ENCODE measurements at regions not wholly inside any gene's neighbourhood (a gene's known extent, or its start where the extent isn't known, plus 50 kb on each side); places are given as distances from the start of the nearest gene placed in this dataset.

DNA sequence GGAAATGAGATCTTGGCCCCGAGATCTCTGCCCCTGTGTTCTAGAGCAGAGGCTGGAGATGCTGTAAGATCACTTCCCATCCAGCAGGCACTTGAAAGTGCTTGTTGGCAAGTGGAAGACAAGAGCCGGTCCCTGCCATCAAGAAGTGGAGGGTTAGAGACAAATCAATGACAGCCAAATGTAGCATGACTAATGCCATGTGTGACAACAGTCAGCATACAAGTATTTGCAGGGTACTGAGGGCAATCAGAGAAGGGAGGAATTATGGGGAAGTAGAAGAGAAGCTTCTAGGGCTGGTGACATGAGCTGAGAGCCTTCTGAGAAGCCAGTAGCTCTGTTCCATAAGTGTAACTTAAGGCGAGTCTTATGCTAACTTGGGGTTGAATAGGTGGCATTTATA lies 58.6 kb downstream of the TMEM17 start:
- DNase-seq = no peak

DNA sequence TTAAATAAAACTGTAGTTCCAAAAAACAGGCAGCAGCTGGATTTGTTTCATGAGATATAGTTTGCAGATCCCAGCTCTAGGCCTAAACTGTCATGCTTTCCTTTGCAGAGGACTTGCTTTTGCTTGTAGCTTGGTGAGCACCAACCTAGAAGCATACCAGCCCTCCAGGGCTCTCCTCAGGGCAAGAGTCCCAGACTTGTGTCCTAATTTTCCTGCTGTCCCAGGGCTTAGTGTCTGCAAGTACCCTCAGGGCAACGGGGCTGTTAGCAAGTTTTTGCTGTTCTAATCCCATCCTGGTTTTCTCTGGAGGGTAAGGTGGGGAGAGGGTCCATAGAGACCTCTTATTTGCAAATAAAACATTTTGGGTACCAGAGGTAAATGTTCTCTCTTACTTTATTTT lies 59.5 kb downstream of the TMEM17 start:
- no peak for DNase-seq

DNA sequence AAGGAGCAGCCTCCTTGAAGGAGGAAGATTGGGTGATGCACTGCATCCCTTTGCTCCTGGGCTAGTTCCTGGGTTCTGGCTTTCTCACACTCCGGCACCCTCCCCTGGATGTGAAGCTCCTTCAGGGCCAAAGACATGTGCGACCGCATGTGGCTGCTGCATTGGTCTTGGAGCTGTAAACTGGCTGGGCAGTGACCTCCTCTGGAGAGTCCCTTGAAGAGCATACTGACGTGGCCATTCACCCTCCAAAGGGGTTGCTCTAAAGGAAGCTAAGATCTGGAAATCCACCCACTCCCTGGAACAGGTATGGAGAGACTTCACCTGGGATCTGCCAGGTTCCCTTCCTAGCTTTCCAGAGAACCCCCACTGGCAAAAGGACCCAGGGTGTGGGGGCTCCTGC lies 62.1 kb downstream of the TMEM17 start:
- no peak for DNase-seq

DNA sequence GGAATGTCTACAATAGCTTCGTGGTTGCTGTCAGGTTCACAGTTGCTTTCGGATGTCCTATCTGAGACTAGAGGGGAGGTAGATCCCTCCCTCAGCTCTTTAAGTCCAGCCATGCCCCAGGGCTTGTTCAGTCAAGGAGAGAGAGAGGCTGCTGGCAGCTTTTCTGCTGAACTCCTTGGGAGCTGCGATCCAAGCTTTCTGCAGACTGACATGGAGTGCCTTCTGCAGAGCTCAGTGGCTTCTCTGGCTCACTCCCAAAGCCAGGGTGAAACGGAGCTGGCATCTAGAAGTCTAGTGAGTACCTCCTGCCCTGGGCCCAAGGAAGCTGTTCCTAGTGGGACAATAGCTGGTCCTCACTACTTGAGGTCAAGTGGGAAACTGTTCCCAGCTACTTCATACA lies 62.5 kb downstream of the TMEM17 start:
- no peak for DNase-seq

DNA sequence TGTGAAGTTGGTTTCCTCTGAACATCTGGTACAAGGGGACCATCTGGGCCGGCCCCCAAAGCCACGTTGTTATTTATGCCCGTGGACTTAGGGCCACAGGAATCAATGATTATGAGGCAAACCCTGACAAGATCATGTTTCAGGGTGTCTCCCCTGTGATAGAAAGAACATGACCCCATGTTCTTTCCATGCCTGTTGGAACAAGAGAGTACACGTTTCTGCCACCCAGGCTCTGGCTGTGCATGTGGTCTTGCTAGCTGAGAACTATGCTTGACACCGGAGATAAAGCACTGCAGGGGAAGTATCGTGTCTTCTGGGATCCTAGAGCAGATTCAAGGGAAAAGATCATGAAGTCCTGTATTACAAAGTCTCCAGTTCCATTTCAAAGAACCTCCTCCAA lies 64.2 kb downstream of the TMEM17 start:
- no peak for DNase-seq

DNA sequence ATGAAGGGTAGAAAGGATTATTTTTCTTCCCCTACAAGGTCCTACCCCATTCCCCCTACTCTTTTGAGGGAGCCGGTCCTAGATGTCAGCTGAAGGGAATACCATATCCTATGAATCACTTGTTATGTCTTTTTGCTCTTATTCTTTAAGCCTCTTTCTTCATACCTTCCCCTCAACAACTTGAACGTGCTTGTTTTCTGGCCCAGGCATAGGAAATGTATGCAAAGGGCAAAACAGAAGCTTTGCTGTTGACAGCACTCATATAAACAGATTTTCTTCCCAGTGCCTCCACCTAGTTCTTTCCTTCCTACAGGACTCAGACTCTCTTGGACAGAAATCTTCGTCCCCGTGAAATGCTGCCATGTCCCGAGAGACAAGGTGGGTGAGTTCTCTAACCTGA lies 64.6 kb downstream of the TMEM17 start:
- DNase-seq = no peak

DNA sequence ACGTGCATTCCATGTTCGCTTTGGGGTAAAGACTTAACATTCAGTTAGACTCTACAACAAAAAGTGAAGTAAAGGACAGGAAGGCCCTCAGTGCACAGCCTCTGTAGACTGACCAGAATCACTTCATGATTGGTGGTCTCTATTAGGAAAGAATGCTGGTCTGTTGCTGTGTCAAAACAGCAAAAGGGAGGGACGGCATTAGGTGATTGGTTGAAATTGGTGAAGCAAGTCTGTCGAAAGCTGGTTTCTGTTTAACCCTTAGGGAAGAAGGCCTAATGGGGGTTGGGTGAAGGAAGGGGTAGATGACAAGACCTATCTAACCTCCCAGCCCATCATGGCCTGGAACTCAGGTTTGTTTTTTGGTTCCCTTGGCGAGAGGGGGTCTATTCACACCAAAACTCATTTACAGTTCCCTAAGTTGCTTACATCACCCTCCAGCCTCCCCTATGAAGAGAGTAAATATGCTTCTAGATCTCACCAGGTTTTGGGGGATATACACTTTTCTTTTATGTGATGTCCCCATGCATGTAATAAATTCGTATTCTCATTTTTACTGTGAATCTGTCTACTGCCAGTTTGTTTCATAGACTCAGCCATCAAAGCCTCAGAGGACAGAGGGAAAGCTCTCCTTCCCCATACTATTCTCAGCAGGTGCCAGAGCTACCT lies 65.6 kb downstream of the TMEM17 start:
- no peak for DNase-seq

DNA sequence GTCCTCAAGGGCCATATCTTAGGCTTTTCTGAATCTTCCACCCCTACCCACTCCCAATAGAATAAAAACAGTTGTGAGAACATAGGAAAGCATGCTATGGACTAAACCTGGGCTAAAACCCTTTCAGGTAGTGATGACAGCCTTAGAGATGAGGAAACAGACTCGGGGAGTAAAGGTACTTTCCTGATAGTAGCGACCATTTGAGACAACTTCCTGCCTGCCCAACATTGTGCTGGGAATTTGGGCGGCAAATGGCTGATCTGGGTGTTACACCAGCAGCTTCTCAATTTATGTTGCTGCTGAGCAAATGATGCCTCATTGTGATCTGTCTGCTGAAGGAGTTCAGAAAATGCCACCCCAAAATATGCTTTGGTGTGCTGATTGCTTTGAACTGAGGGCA lies 66.6 kb downstream of the TMEM17 start:
- DNase-seq = no peak

DNA sequence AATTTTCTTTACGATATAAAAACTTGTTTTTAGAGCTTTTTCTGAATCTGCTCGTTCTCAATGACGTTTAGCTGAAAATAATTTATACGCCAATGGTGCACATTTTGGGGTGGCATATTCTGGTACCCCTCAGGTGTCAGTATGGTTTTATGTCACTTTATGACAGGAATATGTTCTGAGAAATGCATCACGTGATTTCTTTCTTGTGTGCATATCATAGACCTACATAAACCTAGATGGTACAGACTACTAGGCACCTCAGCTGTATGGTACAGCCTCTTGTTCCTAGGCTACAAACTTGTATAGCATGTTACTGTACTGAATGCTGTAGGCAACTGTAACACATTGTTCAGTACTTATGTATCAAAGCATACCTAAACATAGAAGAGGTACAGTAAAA lies 68.2 kb downstream of the TMEM17 start:
- no peak for DNase-seq

DNA sequence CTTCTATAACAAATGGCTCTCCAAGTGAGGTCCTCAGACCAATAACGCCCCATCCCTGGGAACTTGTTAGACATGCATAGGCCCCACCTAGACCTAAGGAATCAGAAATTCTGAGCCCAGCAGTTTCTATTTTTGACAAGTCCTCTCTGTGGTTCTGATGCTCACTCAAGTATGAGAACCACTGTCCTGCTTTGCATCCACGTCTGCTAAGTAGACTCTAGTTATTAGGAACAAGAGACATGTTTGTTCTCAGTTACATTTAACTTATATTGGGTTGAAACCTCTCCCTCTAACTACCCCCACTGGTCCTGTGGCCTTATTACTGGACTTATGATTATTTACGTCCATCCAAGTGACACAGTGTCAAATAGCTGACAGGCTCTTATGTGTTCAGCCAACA lies 70.3 kb downstream of the TMEM17 start:
- DNase-seq = no peak

DNA sequence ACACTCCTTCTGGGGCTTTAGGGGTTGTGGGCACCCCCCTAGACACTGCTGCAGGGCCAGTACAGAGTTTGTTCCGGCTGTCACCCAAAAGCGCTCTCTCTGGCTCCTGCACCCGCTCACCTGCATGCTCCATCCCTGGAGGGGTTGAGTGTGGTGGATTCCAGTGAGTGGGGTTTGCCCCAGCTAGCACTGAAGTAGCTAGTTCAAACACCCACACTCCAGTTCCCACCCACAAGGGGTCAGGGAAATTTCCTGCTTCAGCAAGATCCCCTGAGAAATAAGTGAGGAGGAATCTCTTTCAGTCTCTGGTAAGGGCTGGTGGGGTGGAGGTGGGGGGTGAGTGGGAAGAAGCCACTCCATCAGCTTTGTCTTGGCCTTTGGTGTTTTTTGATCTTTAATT lies 73.6 kb downstream of the TMEM17 start:
- DNase-seq = no peak

DNA sequence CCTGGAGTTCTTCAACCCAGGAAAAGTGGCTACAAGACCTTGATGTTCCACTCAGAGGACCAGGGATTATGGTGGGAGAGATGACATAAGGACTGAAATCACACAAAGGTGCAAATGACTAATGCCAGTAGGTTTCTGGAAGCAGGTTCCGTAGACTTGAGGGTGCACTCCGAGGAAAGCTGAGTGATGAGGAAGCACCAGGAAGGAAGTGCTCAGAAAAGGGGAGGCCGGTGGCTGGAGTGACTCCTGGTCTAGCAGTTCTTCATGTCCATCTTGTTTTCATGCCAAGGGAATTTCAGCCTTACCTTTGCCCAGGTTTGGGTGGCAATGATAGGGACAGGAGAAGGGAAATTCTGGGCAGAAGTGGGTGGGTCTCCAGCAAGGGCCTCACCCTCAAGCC lies 74.5 kb downstream of the TMEM17 start:
- DNase-seq = no peak

DNA sequence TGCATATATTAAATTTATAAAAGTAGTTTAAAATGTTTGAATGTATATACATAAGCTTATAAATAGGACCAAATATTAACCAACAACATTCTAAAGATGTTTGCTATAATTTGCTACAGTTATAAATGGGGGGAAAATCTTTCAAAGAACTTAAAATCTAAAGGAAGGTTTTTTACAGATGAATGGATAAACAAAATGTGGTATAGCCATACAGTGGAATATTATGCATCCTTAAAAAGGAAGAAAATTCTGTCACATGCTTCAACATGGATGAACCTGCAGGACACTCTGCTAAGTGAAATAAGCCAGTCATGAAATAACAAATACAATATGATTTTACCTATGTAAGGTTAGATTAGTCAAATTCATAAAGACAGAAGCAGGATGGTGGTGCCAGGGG lies 75.8 kb downstream of the TMEM17 start:
- no peak for DNase-seq

DNA sequence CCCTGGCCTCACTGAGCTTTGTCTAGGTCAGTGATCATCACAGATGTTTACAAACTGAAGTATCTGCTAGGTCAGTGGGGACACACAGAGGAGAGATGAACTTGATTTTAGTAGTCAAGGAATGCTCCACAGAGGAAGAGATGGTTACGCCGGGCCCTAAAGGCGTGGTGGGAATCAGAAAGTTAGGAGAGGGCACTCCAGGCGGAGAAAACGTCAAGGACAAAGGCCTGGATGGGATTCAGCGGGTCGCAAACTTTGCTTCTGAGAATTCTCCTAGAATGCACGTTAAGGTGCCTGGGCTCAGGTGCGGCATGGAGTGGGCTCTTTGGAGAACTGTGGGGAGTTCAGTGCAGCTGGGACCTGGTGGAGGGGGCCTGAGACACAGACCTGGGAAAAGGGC lies 78.8 kb downstream of the TMEM17 start:
- DNase-seq = no peak

DNA sequence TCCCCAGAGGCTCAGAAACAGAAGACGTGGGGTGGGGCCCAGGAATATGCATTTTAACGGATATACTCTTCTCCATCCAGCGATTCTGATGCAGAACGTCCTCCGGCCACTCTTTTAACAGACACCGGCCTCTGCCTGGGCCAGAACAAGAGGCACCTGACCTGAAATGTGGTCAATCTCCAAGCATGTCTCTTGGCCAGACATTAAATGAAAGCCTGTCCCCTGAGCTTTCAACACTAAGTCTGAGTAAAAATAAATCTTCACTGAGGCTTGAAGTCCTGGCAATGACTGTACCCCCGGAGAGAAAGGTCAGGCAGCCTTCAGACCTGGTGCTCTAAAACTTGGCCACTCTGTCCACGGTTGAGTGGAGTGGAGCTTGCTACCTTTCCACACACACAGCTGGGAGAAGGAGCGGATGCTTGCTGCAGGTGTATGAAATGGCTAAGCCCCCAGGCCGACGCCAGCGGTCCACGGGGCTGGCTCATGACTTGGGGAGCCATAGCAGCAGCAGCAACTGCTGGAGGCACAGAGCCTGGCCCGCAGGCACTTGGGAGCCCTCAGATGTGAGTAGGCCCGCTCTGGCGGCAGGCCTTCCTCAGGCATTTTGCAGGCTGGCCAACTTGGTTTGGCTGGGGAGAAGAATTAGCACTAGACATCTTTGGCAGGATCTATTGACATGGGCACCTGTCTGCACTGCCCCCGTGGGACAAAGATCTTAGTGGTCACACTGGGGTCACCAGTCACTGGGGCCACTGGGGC lies 79.7 kb downstream of the TMEM17 start:
- DNase-seq = no peak

DNA sequence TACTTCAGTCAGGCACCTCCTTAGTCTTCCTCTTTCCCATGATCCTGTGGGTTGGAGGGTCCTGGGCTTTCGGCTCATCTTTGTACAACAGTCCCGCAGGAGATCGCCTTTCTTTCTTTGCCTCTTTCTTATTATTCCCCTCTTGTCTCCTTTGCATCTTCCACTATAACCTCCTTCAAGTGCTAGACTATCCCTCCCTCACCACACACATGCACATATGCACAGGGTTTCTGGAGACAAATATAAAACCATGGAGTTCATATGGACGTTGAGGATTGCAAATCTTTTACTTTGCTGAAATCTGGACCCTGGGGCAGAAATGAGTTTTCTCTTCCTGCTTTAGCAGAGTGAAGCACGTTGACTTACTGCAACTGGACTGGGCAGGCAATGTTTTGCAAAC lies 80.3 kb downstream of the TMEM17 start:
- no peak for DNase-seq

DNA sequence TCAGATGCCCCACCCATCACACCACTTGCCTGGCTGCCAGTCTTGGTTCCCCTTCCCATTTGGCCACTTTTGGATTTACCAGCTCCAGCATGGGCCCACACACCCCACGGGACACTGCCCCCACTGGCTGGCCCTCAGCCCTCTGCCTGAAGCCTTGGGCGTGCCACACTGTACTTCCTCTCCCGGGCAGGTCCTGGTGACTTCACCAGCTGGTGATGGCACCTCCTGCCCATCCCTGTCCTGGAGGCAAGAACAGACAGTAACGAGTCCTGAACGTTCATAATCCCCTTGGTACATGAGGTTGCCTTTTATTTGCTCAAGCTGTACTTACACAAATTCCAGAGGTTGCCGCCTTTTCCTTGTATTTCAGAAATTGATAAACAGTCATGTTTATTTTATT lies 81.1 kb downstream of the TMEM17 start:
- DNase-seq = no peak

DNA sequence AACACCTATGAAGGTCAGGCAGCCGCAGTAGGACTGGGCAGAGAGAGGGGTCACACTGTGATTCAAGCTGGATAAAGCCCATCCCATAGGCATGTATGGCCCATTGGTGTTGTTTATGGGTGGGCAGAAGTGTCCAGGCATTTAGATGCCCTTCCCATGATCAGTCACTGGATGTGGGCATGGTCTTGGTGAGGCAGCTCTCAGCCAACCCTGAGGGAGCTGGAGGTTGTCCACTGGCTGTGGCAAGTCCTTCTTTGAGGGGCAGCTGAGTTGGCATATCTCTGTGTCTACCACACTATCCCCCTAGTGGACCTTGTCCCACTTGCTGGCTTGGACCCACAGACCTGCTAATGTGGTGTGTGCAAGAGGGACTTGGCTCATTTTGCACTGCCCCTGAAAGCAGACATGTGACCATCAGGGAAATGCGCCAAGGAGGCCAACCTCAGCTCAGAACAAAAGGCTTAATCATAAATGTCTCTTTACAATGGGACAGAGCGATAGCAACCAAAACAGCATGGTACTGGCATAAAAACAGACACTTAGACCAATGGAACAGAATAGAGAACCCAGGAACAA lies 82.0 kb downstream of the TMEM17 start:
- no peak for DNase-seq

DNA sequence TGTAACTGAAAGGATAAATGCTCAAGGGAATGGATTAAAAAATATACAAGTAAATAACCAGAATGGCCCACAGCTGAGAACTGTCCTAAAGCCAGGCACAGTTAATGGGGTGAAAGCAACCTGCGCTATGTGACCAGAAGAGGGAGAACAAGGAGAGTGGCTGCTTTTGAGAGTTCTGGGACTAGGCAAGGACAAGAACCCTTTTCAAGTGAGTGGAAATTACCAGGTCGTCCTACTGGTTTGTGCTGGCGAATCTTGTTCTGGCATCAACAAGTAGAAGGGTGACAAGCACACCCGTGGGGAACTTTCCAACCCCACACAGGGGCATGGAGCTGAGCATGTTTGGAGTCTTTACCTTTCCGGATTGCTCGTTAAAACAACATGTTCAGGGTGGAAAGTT lies 82.8 kb downstream of the TMEM17 start:
- DNase-seq = no peak

DNA sequence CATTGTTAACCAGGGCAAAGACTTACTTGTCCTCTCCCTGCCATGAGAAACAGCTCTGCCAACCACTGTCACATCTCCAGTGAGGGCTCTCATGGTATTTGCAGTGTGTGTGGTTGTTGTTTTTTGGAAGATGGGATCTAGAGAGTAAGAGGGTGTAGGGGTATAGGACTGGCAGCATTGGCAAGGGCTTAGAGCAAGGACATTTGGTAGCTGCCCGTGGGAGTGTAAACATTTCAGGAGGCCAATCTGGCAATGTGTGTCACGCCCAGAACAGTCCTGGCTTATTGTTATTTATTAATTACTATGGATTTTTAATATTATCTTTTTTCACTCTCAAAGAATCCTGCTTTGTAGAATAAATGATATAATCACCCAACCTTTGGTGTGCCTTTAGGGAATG lies 90.5 kb downstream of the TMEM17 start:
- DNase-seq = no peak

DNA sequence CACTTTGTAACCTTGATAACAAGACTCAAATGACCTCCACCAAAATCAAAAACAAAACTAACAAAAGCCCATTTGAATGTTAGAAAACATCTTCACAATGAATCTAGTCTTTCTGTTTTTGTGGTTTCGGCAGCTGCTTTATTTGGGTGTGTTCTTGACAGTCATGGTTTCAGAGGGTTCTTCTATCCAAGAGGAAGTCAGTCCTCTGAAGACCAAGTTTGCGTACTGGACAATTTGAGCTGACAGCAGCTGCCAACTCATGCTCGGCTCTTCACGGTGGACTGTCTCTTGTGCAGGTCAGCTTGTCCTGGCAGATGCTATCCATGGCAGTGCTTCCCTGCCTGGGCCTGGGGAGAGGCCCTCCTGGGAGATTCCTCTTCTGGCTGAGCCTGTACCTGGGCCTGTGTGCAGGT lies 91.0 kb downstream of the TMEM17 start:
- no peak for DNase-seq

DNA sequence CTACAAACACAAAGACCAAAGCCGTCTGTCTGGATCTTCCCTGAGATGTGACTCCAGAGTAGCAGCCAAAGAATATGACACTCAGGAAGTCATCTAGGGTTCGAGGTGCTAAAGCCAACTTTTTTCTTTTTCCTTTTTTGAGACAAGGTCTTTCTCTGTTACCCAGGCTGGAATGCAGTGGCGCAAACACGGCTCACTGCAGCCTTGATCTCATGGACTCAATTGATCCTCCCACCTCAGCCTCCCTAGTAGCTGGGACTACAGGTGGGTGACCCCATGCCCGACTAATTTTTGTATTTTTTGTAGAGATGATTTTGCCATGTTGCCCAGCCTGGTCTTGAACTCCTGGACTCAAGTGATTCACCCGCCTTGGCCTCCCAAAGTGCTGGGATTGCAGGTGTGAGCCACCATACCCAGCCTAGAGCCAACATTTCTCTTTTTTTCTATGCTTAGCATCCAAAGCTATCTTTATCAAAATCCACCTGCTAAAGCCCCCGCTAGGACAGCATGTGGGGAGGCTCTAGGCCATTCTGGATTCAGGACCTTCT lies 92.8 kb downstream of the TMEM17 start:
- no peak for DNase-seq

DNA sequence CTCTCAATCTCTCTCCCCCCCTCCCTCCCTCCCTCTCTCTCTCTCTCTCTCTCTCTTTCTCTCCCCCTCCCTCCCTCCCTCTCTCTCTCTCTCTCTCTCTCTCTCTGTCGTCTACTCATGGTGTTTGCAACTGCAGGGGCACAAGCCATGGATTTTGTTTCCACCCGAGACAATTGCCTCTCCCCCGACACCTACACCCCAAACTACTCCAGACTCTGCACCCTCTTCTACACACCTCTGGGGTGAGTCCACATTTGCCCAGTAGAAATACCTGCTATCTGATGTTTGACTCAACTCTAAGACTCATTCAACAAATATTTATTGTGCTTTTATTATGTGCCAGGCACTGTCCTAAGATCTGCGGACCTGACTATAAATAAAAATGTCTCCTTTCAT lies 93.7 kb downstream of the TMEM17 start:
- no peak for DNase-seq

DNA sequence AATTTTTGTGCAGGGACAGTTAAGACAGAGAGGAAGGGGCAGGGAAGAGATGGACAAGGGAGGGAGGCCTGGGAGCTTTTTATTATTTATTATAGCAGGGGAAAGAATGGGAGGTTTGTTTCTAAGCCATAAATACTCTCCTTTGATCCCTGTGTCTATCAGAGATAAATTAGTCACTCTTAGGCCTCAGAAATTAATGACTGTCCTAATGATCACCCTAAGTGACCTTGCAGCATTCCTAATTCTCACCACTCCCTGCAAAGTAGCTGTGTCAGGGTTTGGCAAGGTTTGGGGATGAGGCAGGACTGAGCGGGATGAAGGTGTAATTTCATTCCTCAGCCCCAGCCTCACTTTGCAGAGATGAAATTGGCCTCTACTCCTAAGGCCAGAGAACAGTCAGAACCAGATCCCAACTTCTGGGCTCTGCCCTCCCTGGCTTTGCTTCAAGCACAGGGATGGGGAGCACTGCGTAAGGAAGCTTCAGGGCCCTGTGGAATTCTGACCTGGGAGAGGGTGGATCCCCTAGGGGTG lies 95.0 kb downstream of the TMEM17 start:
- no peak for DNase-seq

Measured in activated CD4-positive, alpha-beta T cell treated with anti-CD3 and anti-CD28 coated beads, Interleukin-10, Interleukin-2, amounts not matched to agents 100 ng/mL and 50 ng/mL, durations not matched to agents 16 hours and 8 hours (primary cell).